ENCODE measurements at regions not wholly inside any gene's neighbourhood (a gene's known extent, or its start where the extent isn't known, plus 50 kb on each side); places are given as distances from the start of the nearest gene placed in this dataset.

DNA sequence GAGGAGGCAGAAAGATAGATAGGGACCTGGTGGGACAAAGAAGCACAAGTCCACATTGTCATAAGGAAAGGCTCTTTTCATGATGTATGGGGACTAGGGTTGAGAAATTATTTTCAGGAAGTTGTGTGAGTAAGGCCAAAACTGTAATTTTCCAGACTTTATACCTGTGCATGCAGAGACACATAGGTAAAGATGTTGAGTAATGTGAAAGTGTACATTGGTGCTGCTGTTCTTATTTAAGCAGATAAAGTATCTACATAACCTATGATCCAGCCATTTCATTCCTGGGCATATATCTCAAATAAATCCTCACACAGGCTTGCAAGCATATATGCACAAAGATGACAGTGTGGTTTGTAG, 332.2 kb downstream of the DUSP6 start:
- TF ChIP-seq, protein P1, sequence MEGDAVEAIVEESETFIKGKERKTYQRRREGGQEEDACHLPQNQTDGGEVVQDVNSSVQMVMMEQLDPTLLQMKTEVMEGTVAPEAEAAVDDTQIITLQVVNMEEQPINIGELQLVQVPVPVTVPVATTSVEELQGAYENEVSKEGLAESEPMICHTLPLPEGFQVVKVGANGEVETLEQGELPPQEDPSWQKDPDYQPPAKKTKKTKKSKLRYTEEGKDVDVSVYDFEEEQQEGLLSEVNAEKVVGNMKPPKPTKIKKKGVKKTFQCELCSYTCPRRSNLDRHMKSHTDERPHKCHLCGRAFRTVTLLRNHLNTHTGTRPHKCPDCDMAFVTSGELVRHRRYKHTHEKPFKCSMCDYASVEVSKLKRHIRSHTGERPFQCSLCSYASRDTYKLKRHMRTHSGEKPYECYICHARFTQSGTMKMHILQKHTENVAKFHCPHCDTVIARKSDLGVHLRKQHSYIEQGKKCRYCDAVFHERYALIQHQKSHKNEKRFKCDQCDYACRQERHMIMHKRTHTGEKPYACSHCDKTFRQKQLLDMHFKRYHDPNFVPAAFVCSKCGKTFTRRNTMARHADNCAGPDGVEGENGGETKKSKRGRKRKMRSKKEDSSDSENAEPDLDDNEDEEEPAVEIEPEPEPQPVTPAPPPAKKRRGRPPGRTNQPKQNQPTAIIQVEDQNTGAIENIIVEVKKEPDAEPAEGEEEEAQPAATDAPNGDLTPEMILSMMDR (conservative IDR thresholded peaks at IDR 0.05; ENCODE audit: low read length) = no peak
- TF ChIP-seq EZH2phosphoT487 (IDR thresholded peaks at IDR 0.05; ENCODE audit: borderline replicate concordance, low read depth, low read length) = no peak
